ENCODE measurements at regions not wholly inside any gene's neighbourhood (a gene's known extent, or its start where the extent isn't known, plus 50 kb on each side); places are given as distances from the start of the nearest gene placed in this dataset.
"Not testable (repeated sequence)": the region's sequence is repeated elsewhere in the genome, so short reads cannot be mapped to it uniquely, and the experiment has no call there.

DNA sequence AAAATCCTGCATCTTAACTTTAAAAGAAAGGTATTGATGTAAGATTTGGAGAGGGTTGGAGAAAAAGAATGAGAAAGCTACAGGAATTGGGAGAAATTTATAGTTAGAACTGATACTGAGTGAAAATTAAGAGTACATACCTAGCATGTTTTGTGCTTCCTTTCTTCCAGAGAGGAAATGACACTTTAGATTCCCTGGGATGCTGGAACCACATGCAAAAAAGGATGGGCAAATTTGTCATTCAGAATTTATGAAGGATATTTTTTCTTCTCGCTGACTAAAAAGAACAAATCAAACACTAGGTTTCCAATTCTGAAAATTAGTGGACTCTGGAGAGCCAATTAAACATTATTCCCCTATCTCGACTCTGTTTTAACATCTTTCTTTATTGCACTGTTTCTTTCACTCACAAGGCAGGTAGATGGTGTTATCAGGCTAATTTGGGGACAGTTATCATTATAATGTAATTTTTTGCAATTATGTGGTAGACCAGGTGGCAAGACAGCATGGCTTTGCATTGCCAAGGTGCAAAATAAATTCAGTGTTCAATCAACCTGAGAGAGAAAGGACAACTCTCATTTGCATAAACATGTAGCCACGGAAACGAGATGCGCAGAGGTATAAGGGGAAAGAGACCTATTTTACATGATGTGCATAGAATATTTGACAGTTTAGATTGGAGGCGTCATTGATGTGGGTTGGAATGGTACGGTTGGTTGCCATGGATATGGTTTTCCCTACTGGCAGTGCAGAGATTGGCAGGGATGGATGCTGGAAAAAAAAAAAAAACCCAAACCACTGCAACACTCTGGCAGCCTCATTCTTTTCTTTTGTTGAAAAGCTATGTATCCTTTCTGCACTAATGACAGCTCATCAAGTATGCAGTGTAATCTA, 320.4 kb upstream of the CCNH start:
- DNase-seq (ENCODE audit: low spot score) (no peak), ATAC-seq (no peak)
- intact Hi-C loops (cut with DNase I): no loop called here

DNA sequence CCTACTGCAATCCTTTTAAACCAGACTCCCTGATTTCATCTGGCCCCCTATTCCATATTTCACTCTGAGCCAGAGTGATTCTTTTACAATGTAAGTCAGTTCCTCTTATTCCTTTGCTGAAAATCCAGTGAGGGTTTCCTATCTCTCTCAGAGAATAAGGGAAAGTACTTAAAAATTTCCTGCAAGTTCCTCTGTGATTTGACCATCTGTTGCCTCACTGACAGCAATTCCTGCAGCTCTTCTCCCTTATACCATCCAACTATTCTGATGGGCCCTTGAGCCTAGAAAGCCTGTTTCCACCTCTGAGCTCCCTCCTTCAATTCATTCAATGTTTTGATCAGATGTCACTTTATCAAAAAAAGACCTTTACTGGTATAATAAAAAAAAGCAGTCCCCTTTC, 317.1 kb upstream of the CCNH start:
- DNase-seq (ENCODE audit: low spot score): no peak
- no peak for ATAC-seq
- intact Hi-C loops (cut with DNase I): no loop called here

DNA sequence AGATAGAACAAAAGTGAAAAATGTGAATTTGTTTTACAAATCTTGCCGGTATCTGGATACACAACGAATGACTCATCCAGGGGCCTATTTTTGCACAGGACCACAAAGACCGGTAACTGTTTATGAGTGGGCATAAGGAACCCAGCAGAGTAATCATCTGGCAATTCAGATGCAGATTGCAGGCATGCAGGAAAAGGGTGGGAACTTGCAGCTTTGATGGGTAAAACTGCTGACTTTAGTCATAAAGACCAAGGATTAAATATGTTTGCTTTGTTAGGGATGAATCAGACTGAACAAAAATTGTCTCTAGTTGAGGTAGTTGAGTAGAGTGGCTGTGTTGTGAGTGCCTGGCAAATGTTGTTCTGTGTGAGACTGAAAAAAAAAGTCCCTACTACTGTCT, 309.6 kb upstream of the CCNH start:
- intact Hi-C loops (cut with DNase I): no loop called here
- no peak for ATAC-seq
- DNase-seq (ENCODE audit: low spot score): no peak

DNA sequence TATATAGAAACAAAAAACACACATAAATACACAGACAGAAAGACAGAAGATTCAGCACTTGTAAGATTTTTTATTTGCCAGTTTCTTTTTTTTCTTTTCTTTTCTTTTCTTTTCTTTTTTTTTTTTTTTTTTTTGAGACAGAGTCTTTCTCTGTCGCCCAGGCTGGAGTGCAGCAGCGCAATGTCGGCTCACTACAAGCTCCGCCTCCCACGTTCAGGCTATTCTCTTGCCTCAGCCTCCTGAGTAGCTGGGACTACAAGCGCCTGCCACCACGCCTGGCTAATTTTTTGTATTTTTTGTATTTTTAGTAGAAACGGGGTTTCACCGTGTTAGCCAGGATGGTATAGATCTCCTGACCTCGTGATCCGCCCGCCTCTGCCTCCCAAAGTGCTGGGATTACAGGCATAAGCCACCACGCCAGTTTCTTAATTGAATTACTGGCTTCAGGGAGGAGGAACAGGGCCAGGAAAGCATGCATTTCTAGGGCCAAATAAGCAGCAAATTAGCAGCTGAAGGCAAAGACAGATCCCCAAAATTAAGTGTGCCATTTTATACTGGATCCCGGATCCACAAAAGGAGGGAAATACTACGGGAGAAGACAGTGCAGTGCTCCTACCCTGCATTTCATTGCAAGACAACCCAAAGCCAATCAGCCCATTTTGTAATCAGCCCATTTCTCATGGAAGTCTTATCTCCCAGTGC, 305.6 kb upstream of the CCNH start:
- DNase-seq (ENCODE audit: low spot score); ATAC-seq; intact Hi-C loops (cut with DNase I): not testable (repeated sequence)

DNA sequence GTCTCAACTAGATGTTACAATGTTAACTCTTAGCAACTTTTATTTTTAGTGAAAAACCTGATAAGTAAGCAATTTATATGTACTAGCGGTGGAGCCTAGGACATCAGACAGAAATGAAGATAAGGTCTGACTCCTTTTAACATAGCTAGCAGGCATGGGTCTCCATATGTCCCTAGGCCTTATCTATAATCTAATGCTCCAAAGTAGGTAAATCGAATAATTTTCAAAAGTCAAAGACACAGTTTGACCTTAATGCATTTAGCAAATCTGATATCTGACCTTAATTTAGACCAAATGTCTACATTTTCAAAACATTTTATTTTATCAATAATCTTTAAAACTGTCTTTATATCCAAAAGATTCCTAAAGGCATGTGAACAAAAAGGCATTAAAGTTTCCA, 305.0 kb upstream of the CCNH start:
- DNase-seq (ENCODE audit: low spot score): no peak
- no peak for ATAC-seq
- intact Hi-C loops (cut with DNase I): no loop called here

DNA sequence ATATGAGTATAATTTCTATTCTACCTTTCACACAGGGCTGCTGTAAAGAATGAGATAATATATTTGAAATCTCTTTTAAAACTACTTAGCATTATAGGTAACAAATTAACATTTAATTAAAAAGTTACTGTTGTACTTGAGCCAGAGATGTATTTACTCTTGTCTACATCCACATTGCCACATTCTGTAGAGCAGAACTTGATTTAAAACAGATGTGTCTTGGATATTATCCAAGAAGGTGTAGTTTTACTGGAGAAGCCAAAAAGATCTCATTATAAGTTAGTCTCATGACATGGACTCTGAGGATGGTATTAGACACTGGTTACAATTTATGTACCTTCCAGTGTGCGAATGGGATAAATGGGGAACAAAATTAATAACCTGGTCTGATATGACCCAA, 293.1 kb upstream of the CCNH start:
- DNase-seq (ENCODE audit: low spot score) (no peak), ATAC-seq (no peak)
- intact Hi-C loops (cut with DNase I): no loop called here

DNA sequence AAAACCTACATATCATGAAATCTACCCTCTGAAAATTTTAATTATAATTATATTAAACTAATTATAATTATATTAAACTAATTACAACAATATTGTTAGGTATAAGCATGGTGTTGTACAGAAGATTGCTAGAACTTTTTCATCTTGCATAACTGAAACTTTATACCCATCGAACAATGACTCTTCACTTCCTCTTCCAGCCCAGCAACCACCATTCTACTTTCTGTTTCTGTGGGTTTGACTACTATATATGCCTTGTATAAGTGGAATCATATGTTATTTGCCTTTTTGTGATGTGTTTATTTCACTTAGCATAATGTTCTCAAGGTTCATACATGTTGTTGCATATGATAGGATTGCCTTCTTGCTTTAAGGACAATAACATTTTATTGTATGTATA, 274.2 kb upstream of the CCNH start:
- no peak for DNase-seq (ENCODE audit: low spot score)
- intact Hi-C loops (cut with DNase I): no loop called here
- ATAC-seq: no peak

DNA sequence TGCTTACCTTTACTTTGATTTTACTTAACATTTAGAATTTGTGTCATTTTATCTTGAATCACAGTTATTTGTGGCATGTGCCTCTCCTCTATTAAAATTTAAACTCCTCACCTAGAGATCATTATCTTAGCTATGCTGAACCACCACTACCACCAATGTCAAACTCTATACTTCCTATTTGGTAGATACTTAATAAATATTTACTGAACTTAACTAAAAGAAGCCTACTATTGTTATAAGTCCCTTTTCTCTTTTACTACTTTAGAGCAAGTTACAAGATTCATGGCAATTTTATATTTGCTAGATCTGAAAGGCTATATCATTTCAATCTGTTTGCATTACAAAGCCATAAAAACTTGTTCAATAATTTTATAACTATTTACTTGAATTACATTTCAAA, 273.3 kb upstream of the CCNH start:
- ATAC-seq (no peak), DNase-seq (ENCODE audit: low spot score) (no peak)
- intact Hi-C loops (cut with DNase I): no loop called here

DNA sequence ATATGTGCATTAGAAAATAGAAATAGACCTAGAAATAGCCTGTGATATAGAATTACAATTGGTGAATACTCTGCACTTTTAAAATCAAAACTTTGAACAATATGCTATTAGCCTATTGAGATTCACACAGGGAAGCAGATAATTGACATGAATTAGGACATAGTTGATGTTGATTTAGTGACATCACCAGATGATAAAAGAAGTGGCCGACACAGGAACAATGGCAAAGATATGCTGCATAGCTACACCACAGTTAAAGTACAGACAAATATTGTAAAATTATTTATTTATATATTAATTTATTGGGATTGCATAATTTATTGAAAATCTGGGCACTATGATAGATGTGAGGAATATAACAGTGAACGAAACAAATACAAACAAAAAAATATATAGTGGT, 261.5 kb upstream of the CCNH start:
- DNase-seq (ENCODE audit: low spot score) (no peak), ATAC-seq (no peak)
- intact Hi-C loops (cut with DNase I): no loop called here

DNA sequence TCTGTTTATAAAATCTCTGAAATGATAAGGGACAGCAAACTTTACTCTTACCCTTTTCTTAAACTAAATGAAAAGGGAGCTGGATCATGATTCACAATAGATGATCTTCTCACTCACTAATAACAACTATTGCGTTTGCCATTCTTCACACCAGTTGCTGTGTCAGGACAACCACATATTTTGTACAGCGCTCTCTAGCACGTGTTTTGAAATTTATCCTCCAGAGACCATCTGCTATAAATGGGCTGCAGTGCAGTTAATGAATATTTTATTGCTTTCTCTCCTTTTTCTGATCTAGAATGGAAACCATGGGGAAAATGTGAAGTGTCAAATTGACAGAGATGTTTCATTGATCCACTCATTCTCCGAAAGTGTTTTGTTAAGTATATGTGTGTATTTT, 258.4 kb upstream of the CCNH start:
- intact Hi-C loops (cut with DNase I): no loop called here
- DNase-seq (ENCODE audit: low spot score) (no peak), ATAC-seq (no peak)

DNA sequence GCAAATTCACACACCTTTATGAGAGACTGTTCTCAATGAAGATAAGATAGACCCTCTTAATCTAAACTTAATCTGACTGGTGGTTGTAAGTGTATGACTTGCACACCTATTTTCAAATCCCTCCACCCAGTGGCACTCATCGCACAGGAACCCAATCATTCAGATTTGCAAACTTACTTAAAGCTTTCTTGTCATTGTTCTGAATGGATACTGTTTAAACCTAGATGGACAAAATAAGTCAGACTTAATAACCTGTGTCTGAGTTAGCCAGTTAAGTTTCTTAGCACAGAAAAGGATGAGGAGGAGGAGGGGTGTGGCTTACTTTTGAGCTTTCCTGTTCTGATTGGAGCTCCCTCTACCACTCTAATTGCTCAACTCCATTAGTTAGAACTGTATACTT, 252.4 kb upstream of the CCNH start:
- intact Hi-C loops (cut with DNase I): no loop called here
- DNase-seq (ENCODE audit: low spot score) (no peak), ATAC-seq (no peak)

DNA sequence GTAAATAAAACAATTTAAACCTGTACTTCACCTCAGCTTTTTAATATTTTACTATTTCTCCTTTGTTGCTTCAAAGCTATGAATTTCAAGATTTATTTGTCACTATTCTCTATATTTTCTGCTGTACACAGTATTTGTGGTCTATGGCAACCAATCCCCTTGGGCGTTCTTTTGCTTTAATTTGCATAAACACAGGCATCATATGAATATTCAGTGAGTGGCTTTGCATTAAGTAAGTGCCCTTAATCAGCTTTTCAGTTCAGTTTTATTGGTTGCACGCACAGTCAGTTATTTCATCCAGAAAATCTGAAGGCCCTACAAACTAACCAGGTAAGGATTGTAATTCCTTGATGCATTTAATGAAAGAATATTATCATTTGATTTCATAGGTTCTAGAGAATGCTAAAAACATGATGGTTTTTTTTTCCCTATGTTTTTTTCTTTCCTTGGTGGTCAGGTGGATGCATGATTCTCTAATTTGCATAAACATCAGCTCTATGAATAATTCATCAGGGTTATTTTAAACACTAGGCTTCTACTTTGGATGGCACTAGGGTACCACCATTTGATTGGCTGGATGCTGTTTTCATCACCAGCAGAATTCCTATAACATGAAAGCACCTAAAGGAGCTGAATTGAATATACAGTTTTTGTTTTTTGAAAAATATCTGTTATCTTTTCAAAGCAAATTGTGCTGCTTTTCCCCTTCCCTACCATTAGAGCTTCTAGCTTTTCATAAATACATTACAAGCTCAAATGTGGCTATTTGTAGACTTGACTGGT, 249.2 kb upstream of the CCNH start:
- intact Hi-C loops (cut with DNase I): no loop called here
- DNase-seq (ENCODE audit: low spot score): no peak
- no peak for ATAC-seq

DNA sequence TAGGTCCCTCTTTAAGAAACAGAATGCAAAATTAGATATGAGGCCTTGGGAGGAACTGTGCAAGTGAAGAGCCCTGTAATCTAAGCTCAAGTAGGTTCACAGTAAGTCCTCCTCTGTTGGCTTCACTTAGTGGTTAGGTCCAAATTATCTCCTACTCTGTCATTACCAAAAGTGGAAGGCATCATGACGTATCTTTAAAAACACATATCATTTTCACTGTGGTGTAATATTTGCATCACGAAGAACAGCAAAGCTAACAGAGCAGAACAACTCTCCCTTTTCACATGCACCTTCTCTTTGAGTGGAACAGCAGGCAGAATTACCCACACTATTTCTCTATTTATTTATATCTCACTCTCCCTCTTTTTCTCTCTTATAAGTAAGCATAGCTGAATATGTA, 240.5 kb upstream of the CCNH start:
- intact Hi-C loops (cut with DNase I): no loop called here
- DNase-seq (ENCODE audit: low spot score): no peak
- no peak for ATAC-seq

DNA sequence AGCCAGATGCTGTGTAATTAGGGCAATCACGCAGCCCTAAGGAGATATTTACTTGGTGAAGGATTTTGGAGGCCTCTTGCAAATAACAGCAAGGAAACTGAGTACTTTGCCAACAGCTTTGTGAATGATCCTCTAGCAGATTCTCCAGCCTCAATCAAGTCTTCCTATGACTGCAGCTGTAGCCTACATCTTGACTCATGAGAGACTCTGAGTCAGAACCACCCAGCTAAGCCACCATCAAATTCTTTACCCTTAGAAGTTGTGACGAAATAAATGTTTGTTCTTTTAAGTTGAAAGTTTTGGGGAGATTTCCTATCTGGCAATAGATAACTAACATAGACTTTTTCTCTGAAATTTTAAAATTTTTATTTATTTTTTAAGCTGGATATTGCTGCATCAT, 237.6 kb upstream of the CCNH start:
- DNase-seq (ENCODE audit: low spot score) (no peak), ATAC-seq (no peak)
- intact Hi-C loops (cut with DNase I): no loop called here

DNA sequence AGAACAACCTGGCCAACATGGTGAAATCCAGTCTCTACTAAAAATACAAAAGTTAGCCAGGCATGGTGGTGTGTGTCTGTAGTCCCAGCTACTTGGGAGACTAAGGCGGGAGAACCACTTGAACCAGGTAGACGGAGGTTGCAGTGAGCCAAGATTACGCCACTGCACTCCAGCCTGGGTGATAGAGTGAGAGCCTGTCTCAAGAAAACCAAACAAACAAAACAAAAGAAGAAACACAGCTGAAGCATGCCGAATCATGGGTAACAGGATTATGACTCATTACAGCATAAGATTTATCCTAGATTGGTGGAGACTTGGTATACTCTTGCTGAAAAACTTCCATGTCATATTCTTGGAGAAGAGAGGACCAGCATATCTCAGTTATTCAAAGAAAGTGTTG, 236.7 kb upstream of the CCNH start:
- DNase-seq (ENCODE audit: low spot score) (no peak), ATAC-seq (no peak)
- intact Hi-C loops (cut with DNase I): no loop called here

DNA sequence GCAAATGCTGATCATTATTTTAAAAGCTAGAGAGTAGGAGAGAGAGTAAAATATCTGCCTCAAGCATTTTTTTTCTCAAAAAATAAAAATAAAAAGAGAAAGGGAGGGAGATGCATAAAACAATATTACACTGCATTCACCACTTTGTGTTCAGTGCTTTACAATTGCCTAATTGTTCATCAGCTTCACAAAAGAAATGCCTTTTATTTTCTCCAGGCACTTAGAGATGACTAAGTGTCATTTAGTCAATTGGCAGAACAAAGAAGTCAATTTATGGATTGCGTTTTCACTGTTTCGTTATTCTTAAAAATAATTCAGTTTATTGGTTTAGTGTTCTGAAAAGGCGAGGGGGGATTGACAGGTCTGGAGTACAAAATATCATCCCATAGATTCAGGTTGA, 232.5 kb upstream of the CCNH start:
- DNase-seq (ENCODE audit: low spot score) (no peak), ATAC-seq (no peak)
- intact Hi-C loops (cut with DNase I): no loop called here

DNA sequence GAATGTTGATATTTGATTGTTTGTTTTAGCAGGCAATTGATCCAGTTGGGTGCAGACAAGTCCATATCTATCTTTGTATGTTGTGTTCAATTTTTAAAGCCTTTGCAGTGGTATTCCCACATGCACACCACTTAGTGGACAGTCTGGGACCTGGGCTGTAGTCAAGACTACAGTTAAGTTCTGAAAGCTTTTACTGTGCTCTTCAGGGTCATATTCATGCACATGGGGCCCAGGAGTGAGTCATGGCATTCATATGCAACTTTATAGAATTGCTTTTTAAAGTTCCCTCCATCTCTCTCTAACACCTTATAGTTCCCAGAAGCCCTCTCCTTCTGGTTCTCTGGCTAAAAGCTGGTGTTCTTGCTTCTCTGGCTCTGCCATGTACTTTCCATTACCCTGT, 228.2 kb upstream of the CCNH start:
- intact Hi-C loops (cut with DNase I): no loop called here
- no peak for ATAC-seq
- DNase-seq (ENCODE audit: low spot score): no peak

DNA sequence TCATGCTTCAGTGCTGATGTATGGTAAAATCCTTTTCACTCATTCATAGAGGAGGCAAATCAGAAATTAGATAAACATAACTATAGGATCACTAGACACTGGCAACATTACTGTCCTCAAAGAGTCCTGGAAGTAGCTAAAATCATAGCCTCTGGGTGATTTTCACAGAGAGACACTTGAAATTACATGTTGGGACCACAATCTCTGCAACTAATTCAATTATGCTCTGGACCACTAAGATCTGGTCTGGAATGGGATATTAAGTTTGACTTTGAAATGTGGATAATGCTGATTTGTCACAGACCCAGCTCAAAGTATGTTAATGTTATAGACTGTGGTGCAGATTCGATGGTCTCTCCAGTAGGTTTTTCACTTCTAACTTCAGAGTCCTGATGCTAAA, 214.6 kb upstream of the CCNH start:
- ATAC-seq: no peak
- DNase-seq (ENCODE audit: low spot score): no peak
- intact Hi-C loops (cut with DNase I): no loop called here

DNA sequence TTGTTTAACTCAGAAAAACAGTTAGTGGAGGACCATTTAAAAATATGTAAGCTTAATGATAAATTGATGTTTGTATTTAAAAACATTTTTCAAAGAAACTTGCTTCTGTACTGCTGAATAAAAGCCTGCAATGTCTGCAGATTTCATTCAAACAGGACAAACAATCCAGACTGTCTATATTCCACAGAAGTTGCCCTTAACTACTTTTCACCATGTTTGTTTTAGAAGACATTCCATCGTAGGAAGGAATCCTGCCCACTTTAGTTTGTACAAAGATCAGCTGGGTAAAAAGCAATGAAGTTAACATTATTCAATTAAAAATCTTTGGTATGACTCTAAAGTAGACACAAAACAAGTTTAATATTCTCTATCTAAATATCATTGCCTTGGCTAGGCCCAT, 195.7 kb upstream of the CCNH start:
- DNase-seq (ENCODE audit: low spot score) (no peak), ATAC-seq (no peak)
- intact Hi-C loops (cut with DNase I): no loop called here

DNA sequence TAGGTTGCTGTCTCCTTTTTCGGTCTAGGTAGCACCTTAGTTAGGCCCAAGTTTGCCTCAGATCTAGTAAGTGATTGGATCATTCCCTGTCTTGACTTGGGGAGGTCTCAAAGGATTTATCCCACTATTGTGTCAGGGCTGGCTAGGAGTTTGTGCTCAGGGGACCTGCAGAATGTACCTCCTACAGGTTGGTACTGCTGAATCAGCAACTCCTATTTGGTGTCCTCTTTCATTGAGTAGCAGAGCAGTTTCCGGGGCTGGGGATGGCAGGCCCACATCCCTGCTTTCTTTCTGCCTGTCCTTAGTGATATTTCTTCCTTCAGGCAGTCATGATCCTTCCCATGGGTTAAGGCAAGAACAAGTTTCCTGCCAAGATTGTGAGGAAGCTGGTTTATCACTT, 192.9 kb upstream of the CCNH start:
- intact Hi-C loops (cut with DNase I): no loop called here
- DNase-seq (ENCODE audit: low spot score) (no peak), ATAC-seq (no peak)

All from sciatic nerve (tissue), 2 donors.